OCI-M1 (cell line): ENCODE measurements at regions not wholly inside any gene's neighbourhood (a gene's known extent, or its start where the extent isn't known, plus 50 kb on each side); places are given as distances from the start of the nearest gene placed in this dataset.

Experiments used
- DNase-seq: peaks from one replicate; lab custom pipeline; 2025; lab: John Stamatoyannopoulos, UW

DNA sequence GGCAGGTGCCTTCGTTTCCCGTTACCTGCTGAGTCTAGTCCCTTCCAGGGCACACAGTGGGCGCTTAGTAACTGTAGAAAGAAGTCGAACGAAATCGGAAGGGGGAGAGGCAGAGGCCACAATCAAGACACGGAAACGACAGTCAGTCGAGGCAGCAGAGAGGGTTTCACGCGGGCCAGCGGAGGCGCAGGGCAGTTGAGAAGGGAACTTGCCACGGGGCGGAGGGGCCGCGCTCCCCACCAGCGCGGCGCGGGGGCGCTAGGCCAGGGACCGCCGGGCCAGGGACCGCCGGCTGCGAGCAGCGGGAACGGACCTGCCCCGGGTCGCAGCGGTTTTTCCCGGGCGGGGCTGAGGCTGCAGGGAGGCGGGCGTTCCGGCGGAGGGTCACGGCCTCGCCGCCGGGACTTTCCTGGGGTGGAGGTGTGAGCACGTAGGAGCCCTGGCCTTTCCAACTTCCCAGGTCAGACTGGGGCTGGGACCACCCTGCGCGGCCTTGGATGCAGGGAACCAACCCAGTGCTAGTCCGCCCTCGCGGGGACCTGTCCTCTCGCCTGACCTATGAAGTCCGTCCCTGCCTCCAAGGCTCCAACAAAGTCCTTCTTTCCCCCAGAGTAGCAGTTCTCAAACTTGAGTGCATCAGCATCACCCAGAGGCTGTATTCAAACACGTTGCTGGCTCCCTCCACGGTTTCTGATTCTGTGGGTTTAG is 150.1 kb upstream of the FGGY start:
- DNase-seq, result no peak

DNA sequence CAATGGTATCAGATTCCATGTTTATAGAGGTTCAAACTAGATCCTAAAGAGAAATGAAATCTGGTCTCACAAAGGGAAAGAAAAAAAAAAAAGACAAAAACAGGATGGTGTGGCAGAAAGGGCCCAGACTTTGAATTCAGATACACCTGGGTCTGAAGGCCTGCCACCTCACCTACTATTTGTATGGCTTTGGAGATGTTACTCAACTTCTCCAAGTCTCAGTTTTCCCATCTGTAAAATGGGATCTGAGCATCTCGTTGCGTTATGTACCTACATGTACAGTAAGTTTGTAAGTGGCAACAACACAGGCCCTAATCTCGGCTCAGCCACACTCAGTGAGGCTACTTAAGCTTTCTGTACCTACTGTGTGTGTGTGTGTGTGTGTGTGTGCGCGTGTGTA is 147.5 kb upstream of the FGGY start:
- no peak for DNase-seq

- peak; percentile 58 for DNase-seq
Observed at GRCh38 chr1:59150577-59151386, 146.1 kb upstream of the FGGY start.

GRCh38 chr1:59151387-59151761 is 145.5 kb upstream of the FGGY start:
- DNase-seq, result no peak

- no peak for DNase-seq
Observed at GRCh38 chr1:59151860-59152259, 145.0 kb upstream of the FGGY start.

GRCh38 chr1:59152511-59152910 is 144.4 kb upstream of the FGGY start:
- DNase-seq, result no peak

- no peak for DNase-seq
Observed at GRCh38 chr1:59154401-59154800, 142.5 kb upstream of the FGGY start.

- DNase-seq, result no peak
Observed at GRCh38 chr1:59155351-59155750, 141.5 kb upstream of the FGGY start.

- DNase-seq, result no peak
Observed at GRCh38 chr1:59156051-59156450, 140.8 kb upstream of the FGGY start.

GRCh38 chr1:59156526-59157199 is 140.2 kb upstream of the FGGY start:
- no peak for DNase-seq

DNA sequence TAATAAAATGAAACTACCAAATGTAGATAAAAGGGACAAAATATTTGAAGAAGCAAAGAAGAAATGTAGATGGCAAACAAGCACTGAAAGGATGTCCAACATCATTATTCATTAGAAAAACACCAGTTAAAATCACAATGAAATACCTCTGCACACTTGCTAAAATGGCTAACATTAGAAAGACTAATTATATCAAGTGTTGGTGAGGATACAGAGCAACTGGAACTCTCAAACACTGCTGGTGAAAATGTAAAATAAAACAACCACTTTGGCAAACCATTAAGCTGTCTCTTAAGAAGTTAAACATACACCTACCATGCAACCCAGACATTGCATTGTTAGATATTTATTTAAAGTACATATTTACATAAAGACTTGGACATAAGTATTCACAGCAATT is 138.6 kb upstream of the FGGY start:
- DNase-seq, result no peak

GRCh38 chr1:59159557-59160203 is 137.2 kb upstream of the FGGY start:
- DNase-seq, result no peak

DNA sequence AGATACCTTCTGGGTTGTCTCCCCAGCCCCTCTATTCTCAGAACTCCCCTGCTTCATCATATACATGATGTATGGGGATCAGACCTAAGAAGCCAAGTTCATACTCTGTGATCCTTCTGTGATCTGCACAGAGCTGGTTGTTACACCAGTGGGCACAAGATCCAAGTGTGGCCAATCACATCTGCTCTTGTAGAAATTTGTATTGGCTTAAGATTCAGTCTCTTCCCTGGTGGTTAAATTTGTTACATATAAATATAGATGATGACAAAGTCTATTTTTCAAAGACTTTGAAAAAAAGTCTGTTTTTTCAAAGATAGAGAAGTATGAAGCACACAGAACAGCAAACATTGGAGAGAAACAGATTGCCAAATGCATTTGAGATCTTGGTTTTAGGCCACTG is 135.8 kb upstream of the FGGY start:
- DNase-seq, result no peak

DNA sequence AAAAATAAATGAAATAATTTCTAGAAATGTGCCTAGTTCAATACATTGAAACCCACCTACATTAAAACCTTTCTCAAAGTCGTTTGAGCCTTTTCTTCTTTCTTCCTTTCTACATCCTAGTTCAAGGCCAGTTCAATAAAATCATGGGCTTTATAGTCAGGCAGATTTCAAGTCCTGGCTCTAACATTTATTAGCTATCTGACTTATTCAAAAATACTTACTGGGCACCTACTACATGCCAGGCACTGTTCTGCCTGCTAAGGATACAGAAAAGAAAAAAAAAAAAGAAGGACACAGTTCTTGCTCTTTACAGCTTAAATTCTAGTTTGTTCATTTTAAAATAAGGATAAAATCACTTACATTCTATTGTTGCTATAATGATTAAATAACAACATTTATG is 134.2 kb upstream of the FGGY start:
- DNase-seq, result no peak

DNA sequence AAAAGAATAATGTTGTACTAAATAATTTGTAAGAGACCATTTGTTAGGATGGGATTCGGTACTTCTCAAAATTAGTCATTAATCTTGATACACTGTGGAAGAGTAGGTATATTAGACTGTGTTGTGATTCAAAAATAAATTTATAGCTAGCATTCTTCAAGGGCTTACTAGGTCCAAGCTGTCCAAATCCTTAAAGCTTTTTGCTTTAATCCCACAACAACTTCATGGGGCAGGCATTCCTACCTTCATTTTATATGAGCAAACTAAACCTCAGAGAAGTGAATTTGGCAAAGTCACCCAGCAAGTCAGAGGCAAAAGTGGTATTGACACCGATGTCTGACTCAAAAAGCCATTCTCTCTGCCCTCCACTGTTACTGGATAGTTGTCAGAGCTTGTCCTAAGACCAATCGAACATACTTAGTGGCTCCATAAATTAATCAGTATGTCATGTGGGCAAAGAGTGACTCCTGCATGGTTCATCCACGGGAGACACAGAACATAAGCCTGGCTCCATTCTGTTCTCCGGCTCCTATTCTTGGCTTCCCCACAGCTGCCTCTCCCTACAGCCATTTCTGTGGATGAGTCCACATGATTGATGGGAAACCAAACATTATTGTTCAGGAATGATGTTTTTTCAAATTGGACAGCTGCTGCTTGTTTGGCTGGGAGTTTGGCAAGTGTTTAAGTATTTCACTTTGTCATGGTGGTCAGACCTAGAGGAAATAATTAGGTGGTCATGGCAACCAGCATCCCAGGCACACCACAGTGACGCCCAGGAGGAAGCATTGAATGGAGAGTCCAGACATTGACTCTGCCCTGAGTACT is 133.4 kb upstream of the FGGY start:
- DNase-seq, result peak; percentile 7

- no peak for DNase-seq
Observed at GRCh38 chr1:59164371-59164770, 132.5 kb upstream of the FGGY start.

DNA sequence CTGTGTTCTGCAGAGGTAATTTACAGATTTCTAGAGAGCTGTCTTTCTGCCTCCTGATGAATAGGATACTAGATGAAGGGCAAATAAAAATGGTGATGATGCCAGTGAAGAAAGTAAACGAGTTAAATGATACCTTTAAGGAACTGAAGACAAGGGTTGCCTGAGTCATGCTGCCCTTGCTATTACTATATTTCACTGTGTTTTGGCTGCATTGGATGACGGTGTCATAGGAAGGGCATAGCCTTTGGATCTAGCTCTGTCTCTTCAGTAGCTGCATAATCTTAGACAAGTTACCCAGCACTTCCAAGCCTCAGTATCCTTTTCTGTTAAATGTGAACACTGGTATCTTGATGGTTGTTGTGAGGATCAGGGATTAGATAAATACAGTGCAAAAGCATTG is 131.5 kb upstream of the FGGY start:
- no peak for DNase-seq

GRCh38 chr1:59169703-59170102 is 127.2 kb upstream of the FGGY start:
- DNase-seq, result no peak

- DNase-seq, result no peak
Observed at GRCh38 chr1:59170659-59171058, 126.2 kb upstream of the FGGY start.

GRCh38 chr1:59171788-59172187 is 125.1 kb upstream of the FGGY start:
- DNase-seq, result no peak

GRCh38 chr1:59172693-59173092 is 124.2 kb upstream of the FGGY start:
- no peak for DNase-seq

DNA sequence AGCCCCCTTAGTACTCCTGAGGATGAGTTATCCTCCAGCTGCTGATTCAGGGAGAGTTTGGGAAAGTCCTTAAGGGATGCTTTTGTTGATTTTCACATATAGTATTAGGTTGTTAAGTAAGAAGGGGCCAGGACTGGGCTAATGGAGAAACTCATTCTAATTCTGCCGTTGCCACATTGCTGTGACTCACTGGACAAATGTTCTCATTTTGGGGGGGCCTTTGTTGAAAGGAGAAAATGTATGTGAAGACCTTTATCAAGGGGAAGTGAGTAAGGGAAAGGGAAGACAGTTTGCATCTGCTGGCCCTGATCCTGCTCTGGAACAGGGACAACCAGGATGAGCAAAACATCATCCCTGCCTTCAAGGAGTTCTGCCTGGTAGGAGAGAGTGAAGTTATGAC is 123.2 kb upstream of the FGGY start:
- no peak for DNase-seq
